HEK293 (cell line): ENCODE measurements at regions not wholly inside any gene's neighbourhood (a gene's known extent, or its start where the extent isn't known, plus 50 kb on each side); places are given as distances from the start of the nearest gene placed in this dataset.

Experiments
- CTCF ChIA-PET: fragments of 350-600 bp; formaldehyde crosslinking; extraction: SDS; loops from one replicate; lab custom pipeline; 2021; ENCODE audit warnings: antibody characterized with exemption; lab: Yijun Ruan, JAX
- POLR2A ChIA-PET: fragments of 300-600 bp; formaldehyde crosslinking; extraction: SDS; loops from one replicate; lab custom pipeline; 2020; ENCODE audit warnings: antibody characterized with exemption, inconsistent platforms; lab: Yijun Ruan, JAX
- H3K27ac ChIP-seq: fragments of 200-500 bp; sonication (Bioruptor generic); 2 replicates; pipeline ENCODE4 v1.5.1; 2014; ENCODE audit warnings: low read depth, low read length, control low read depth, inconsistent platforms; ENCODE audit errors: extremely low read depth
- H3K36me3 ChIP-seq, 2 experiments: fragments of 200-500 bp in 1 of 2; sonication (Bioruptor generic) in 1 of 2; 1 replicate in 1 of 2; 2 replicates in 1 of 2; pipeline ENCODE4 v1.5.1; 2014 to 2017; ENCODE audit warnings: inconsistent platforms in 2 of 2, low read length in 2 of 2; ENCODE audit not compliant: control insufficient read depth in 2 of 2, insufficient read depth in 1 of 2
- H3K4me1 ChIP-seq: fragments of 200-500 bp; sonication (Bioruptor generic); 2 replicates; pipeline ENCODE4 v1.5.1; 2014; ENCODE audit warnings: mild to moderate bottlenecking, low read length, inconsistent platforms; ENCODE audit not compliant: control insufficient read depth, insufficient read depth
- H3K4me3 ChIP-seq: 2 replicates; pipeline ENCODE4 v1.5.1; 2011; ENCODE audit warnings: low read depth, mild to moderate bottlenecking, control low read depth, low read length, moderate library complexity
- H3K9me3 ChIP-seq: fragments of 200-500 bp; sonication (Bioruptor generic); 2 replicates; pipeline ENCODE4 v1.5.1; 2014; ENCODE audit warnings: low read depth, low read length, inconsistent platforms; ENCODE audit not compliant: control insufficient read depth, insufficient read depth
- MZF1 ChIP-seq: fragments of 450-650 bp; formaldehyde crosslinking; IDR thresholded peaks from 2 replicates; pipeline ENCODE4 v1.5.1; 2017; ENCODE audit warnings: missing biosample characterization, missing genetic modification characterization, borderline replicate concordance
- TRIM28 ChIP-seq: IDR thresholded peaks from 2 replicates; pipeline ENCODE4 v1.6.1; 2011; ENCODE audit warnings: low read length, control low read depth, borderline replicate concordance
- ZNF114 ChIP-seq: fragments of 450-650 bp; formaldehyde crosslinking; IDR thresholded peaks from 2 replicates; pipeline ENCODE4 v1.5.0; 2017; ENCODE audit warnings: missing biosample characterization, missing genetic modification characterization
- ZNF140 ChIP-seq: fragments of 450-650 bp; formaldehyde crosslinking; IDR thresholded peaks from 2 replicates; pipeline ENCODE4 v1.5.1; 2016; ENCODE audit warnings: missing biosample characterization, missing genetic modification characterization
- ZNF239 ChIP-seq: fragments of 450-650 bp; formaldehyde crosslinking; IDR thresholded peaks from 2 replicates; pipeline ENCODE4 v1.5.1; 2016; ENCODE audit warnings: missing biosample characterization, missing genetic modification characterization
- ZNF24 ChIP-seq: fragments of 450-650 bp; formaldehyde crosslinking; IDR thresholded peaks from 2 replicates; pipeline ENCODE4 v1.5.1; 2016; ENCODE audit warnings: missing biosample characterization, missing genetic modification characterization
- ZNF391 ChIP-seq: fragments of 450-650 bp; formaldehyde crosslinking; IDR thresholded peaks from 2 replicates; pipeline ENCODE4 v1.5.1; 2016; ENCODE audit warnings: low read depth, missing biosample characterization, missing genetic modification characterization, borderline replicate concordance
- ZNF544 ChIP-seq: fragments of 450-650 bp; formaldehyde crosslinking; IDR thresholded peaks from 2 replicates; pipeline ENCODE4 v1.5.0; 2017; ENCODE audit warnings: missing biosample characterization, missing genetic modification characterization
- ZNF561 ChIP-seq: fragments of 450-650 bp; IDR thresholded peaks from 2 replicates; pipeline ENCODE4 v1.5.1; 2018; ENCODE audit warnings: missing biosample characterization, missing genetic modification characterization, borderline replicate concordance
- ZNF600 ChIP-seq: fragments of 450-650 bp; formaldehyde crosslinking; IDR thresholded peaks from 2 replicates; pipeline ENCODE4 v1.5.1; 2016; ENCODE audit warnings: missing biosample characterization, missing genetic modification characterization
- ZNF624 ChIP-seq: fragments of 450-650 bp; formaldehyde crosslinking; IDR thresholded peaks from 2 replicates; pipeline ENCODE4 v1.5.1; 2017; ENCODE audit warnings: missing biosample characterization, missing genetic modification characterization
- ZNF785 ChIP-seq: fragments of 450-650 bp; formaldehyde crosslinking; IDR thresholded peaks from 2 replicates; pipeline ENCODE4 v1.5.1; 2016; ENCODE audit warnings: missing biosample characterization, missing genetic modification characterization
- TF ChIP-seq, protein P1 (sequence below): fragments of 450-650 bp; formaldehyde crosslinking; IDR thresholded peaks from 2 replicates; pipeline ENCODE4; 2016; ENCODE audit warnings: missing biosample characterization, missing genetic modification characterization
- TF ChIP-seq, protein P2 (sequence below): IDR thresholded peaks from 2 replicates; pipeline ENCODE4 v1.6.1; 2011; ENCODE audit warnings: mild to moderate bottlenecking, low read depth, low read length, borderline replicate concordance
- TF ChIP-seq, protein P3 (sequence below): fragments of 450-650 bp; formaldehyde crosslinking; IDR thresholded peaks from 2 replicates; pipeline ENCODE4 v1.5.1; 2017; ENCODE audit warnings: missing biosample characterization, missing genetic modification characterization
- TF ChIP-seq, protein P4 (sequence below): fragments of 450-650 bp; formaldehyde crosslinking; IDR thresholded peaks from 2 replicates; pipeline ENCODE4 v1.5.1; 2016; ENCODE audit warnings: missing biosample characterization, missing genetic modification characterization, borderline replicate concordance
- TF ChIP-seq, protein P5 (sequence below): fragments of 450-650 bp; formaldehyde crosslinking; IDR thresholded peaks from 2 replicates; pipeline ENCODE4 v1.5.1; 2016; ENCODE audit warnings: missing biosample characterization, missing genetic modification characterization
- TF ChIP-seq, protein P6 (sequence below): fragments of 450-650 bp; formaldehyde crosslinking; optimal IDR thresholded peaks from 2 replicates; pipeline ENCODE3; 2016; ENCODE audit warnings: missing biosample characterization, mild to moderate bottlenecking, missing genetic modification characterization

DNA sequence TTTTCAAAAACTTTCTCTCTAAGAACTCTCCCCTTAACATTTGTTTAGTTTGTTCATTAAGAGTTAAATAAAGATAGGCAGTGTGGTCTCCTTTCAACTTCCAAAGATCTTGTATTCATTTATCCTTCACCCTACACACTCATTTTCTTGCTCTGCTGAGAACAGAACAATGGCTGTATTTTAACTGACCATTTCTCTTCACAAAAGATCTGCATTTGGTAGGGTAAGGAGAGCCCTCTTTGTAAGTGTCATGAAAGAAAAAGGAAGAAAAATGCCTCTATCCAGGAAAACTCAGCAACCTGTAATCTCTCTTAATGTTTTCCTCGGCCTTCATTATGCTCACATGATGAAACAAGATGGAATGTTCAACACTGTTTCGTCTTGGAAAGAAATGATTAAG lies 193.7 kb upstream of the TLE4 start:
- POLR2A ChIA-PET: no interaction called here

DNA sequence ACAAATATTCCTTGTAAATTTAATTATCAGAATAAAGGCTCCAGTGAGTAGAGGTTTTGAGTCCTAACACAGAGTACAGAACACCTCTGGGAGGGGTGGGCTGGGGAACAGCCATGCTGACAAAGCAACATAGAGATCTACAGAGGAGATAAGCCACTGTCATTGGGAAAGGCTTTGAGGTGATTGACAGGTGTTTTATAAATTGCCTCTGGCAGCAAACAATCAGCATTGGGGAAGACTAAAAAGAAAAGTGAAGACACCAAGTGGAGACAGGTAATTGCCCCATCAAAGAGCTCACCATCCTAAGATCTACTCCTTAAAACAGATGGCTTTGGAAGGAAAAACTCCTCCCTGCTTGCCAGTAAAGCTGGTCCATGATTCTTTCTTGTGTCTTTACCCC lies 189.7 kb upstream of the TLE4 start:
- Histone ChIP-seq H3K36me3 (no peaks in the 10 kb centered on the region), H3K27ac (no peak overlapping the region), H3K4me1 (no peaks in the 10 kb centered on the region), H3K9me3 (no peaks in the 10 kb centered on the region), H3K4me3 (no peak overlapping the region)
- no peak for TF ChIP-seq ZNF544
- TF ChIP-seq, protein P1, sequence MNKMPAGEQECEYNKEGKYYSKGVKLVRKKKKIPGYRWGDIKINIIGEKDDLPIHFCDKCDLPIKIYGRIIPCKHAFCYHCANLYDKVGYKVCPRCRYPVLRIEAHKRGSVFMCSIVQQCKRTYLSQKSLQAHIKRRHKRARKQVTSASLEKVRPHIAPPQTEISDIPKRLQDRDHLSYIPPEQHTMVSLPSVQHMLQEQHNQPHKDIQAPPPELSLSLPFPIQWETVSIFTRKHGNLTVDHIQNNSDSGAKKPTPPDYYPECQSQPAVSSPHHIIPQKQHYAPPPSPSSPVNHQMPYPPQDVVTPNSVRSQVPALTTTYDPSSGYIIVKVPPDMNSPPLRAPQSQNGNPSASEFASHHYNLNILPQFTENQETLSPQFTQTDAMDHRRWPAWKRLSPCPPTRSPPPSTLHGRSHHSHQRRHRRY (tag by site-specific recombination): no peak
- no peak for TF ChIP-seq ZNF785 (tag by site-specific recombination)
- TF ChIP-seq, protein P2, sequence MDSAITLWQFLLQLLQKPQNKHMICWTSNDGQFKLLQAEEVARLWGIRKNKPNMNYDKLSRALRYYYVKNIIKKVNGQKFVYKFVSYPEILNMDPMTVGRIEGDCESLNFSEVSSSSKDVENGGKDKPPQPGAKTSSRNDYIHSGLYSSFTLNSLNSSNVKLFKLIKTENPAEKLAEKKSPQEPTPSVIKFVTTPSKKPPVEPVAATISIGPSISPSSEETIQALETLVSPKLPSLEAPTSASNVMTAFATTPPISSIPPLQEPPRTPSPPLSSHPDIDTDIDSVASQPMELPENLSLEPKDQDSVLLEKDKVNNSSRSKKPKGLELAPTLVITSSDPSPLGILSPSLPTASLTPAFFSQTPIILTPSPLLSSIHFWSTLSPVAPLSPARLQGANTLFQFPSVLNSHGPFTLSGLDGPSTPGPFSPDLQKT: 0 out of 2 replicates have a peak, but pooled peaks have one; percentile 19
- no peak for TF ChIP-seq ZNF624
- CTCF ChIA-PET: no interaction called here
- POLR2A ChIA-PET: no interaction called here

More for the DNA sequence above, 193.7 kb upstream of the TLE4 start:
- no peaks in the 10 kb centered on the region for H3K4me1 ChIP-seq
- CTCF ChIA-PET: no interaction called here
- H3K27ac ChIP-seq: no peak overlapping the region
- TF ChIP-seq, protein P3, sequence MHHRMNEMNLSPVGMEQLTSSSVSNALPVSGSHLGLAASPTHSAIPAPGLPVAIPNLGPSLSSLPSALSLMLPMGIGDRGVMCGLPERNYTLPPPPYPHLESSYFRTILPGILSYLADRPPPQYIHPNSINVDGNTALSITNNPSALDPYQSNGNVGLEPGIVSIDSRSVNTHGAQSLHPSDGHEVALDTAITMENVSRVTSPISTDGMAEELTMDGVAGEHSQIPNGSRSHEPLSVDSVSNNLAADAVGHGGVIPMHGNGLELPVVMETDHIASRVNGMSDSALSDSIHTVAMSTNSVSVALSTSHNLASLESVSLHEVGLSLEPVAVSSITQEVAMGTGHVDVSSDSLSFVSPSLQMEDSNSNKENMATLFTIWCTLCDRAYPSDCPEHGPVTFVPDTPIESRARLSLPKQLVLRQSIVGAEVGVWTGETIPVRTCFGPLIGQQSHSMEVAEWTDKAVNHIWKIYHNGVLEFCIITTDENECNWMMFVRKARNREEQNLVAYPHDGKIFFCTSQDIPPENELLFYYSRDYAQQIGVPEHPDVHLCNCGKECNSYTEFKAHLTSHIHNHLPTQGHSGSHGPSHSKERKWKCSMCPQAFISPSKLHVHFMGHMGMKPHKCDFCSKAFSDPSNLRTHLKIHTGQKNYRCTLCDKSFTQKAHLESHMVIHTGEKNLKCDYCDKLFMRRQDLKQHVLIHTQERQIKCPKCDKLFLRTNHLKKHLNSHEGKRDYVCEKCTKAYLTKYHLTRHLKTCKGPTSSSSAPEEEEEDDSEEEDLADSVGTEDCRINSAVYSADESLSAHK (tag by site-specific recombination): no peak
- TF ChIP-seq, protein P2: 0 out of 2 replicates have a peak, but pooled peaks have one; percentile 8
- no peak for TF ChIP-seq ZNF561 (tag by site-specific recombination)
- no peaks in the 10 kb centered on the region for H3K9me3 ChIP-seq
- H3K4me3 ChIP-seq: no peak overlapping the region
- no peaks in the 10 kb centered on the region for H3K36me3 ChIP-seq

DNA sequence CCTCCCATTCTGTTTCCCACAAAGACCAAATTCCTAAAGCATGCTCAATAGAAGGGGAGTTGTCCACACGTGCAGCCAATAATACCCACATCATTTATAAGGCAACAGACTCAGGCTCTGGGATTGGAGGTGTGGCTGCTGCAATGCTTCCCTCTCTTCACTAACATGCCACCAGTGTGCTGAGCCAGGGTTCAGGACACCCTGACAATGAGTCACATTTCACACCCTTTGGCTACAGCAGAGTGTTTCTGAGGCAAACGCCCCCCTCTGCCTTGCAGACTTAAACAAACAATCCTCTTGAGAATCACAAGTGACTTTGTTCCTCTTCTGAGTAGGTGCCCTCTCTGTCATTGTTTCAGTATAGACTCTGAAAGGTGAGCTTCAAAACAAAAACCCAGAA lies 189.3 kb upstream of the TLE4 start:
- H3K4me3 ChIP-seq: no peak overlapping the region
- CTCF ChIA-PET: no interaction called here
- no peaks in the 10 kb centered on the region for H3K4me1 ChIP-seq
- no peaks in the 10 kb centered on the region for H3K9me3 ChIP-seq
- no peaks in the 10 kb centered on the region for H3K36me3 ChIP-seq
- no peak overlapping the region for H3K27ac ChIP-seq
- POLR2A ChIA-PET: no interaction called here
- TF ChIP-seq, protein P4, sequence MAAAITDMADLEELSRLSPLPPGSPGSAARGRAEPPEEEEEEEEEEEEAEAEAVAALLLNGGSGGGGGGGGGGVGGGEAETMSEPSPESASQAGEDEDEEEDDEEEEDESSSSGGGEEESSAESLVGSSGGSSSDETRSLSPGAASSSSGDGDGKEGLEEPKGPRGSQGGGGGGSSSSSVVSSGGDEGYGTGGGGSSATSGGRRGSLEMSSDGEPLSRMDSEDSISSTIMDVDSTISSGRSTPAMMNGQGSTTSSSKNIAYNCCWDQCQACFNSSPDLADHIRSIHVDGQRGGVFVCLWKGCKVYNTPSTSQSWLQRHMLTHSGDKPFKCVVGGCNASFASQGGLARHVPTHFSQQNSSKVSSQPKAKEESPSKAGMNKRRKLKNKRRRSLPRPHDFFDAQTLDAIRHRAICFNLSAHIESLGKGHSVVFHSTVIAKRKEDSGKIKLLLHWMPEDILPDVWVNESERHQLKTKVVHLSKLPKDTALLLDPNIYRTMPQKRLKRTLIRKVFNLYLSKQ (tag by site-specific recombination): no peak
- TF ChIP-seq ZNF24: no peak
- no peak for TF ChIP-seq ZNF140 (tag by site-specific recombination)
- TF ChIP-seq ZNF114 (tag by site-specific recombination): no peak
- TF ChIP-seq ZNF600 (tag by site-specific recombination): no peak
- peak; percentile 93 for TF ChIP-seq TRIM28
- TF ChIP-seq, protein P5, sequence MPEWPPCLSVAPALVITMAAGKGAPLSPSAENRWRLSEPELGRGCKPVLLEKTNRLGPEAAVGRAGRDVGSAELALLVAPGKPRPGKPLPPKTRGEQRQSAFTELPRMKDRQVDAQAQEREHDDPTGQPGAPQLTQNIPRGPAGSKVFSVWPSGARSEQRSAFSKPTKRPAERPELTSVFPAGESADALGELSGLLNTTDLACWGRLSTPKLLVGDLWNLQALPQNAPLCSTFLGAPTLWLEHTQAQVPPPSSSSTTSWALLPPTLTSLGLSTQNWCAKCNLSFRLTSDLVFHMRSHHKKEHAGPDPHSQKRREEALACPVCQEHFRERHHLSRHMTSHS (tag by site-specific recombination): no peak
- TF ChIP-seq ZNF391 (tag by site-specific recombination): no peak
- no peak for TF ChIP-seq ZNF239 (tag by site-specific recombination)
- TF ChIP-seq MZF1: peak; percentile 29; the same call in 1 of the 2 replicates
- TF ChIP-seq, protein P3 (tag by site-specific recombination): no peak
- TF ChIP-seq, protein P6, sequence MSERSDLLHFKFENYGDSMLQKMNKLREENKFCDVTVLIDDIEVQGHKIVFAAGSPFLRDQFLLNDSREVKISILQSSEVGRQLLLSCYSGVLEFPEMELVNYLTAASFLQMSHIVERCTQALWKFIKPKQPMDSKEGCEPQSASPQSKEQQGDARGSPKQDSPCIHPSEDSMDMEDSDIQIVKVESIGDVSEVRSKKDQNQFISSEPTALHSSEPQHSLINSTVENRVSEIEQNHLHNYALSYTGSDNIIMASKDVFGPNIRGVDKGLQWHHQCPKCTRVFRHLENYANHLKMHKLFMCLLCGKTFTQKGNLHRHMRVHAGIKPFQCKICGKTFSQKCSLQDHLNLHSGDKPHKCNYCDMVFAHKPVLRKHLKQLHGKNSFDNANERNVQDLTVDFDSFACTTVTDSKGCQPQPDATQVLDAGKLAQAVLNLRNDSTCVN (tag by site-specific recombination): no peak
